ENCODE measurements at regions not wholly inside any gene's neighbourhood (a gene's known extent, or its start where the extent isn't known, plus 50 kb on each side); places are given as distances from the start of the nearest gene placed in this dataset.

- peak; percentile 25 for DNase-seq (ENCODE audit: low read depth)
- H3K4me3 ChIP-seq (ENCODE audit: low read depth, low read length), result no peak overlapping the region
- no peak for TF ChIP-seq CTCF (IDR thresholded peaks at IDR 0.05; ENCODE audit: insufficient read depth, low read length)
Observed at GRCh38 chr1:82542766-82543165, 742.0 kb downstream of the ADGRL2 start.

GRCh38 chr1:82542141-82542540 lies 741.4 kb downstream of the ADGRL2 start:
- H3K4me3 ChIP-seq (ENCODE audit: low read depth, low read length), result no peak overlapping the region
- no peak for TF ChIP-seq CTCF (IDR thresholded peaks at IDR 0.05; ENCODE audit: insufficient read depth, low read length)
- no peak for DNase-seq (ENCODE audit: low read depth)

GRCh38 chr1:82540006-82540405 lies 739.3 kb downstream of the ADGRL2 start:
- no peak for TF ChIP-seq CTCF (IDR thresholded peaks at IDR 0.05; ENCODE audit: insufficient read depth, low read length)
- peak; percentile 51 for DNase-seq (ENCODE audit: low read depth)
- no peak overlapping the region for H3K4me3 ChIP-seq (ENCODE audit: low read depth, low read length)

GRCh38 chr1:82538876-82539275 lies 738.1 kb downstream of the ADGRL2 start:
- H3K4me3 ChIP-seq (ENCODE audit: low read depth, low read length), result no peak overlapping the region
- DNase-seq (ENCODE audit: low read depth), result peak; percentile 95
- no peak for TF ChIP-seq CTCF (IDR thresholded peaks at IDR 0.05; ENCODE audit: insufficient read depth, low read length)

- no peak for TF ChIP-seq CTCF (IDR thresholded peaks at IDR 0.05; ENCODE audit: insufficient read depth, low read length)
- DNase-seq (ENCODE audit: low read depth), result no peak
- no peak overlapping the region for H3K4me3 ChIP-seq (ENCODE audit: low read depth, low read length)
Observed at GRCh38 chr1:82534996-82535395, 734.3 kb downstream of the ADGRL2 start.

- TF ChIP-seq CTCF (IDR thresholded peaks at IDR 0.05; ENCODE audit: insufficient read depth, low read length), result no peak
- DNase-seq (ENCODE audit: low read depth), result no peak
- H3K4me3 ChIP-seq (ENCODE audit: low read depth, low read length), result no peak overlapping the region
Observed at GRCh38 chr1:82525378-82525777, 724.6 kb downstream of the ADGRL2 start.

- no peak for TF ChIP-seq CTCF (IDR thresholded peaks at IDR 0.05; ENCODE audit: insufficient read depth, low read length)
- no peak for DNase-seq (ENCODE audit: low read depth)
- no peak overlapping the region for H3K4me3 ChIP-seq (ENCODE audit: low read depth, low read length)
Observed at GRCh38 chr1:82520611-82521010, 719.9 kb downstream of the ADGRL2 start.
